DND-41 (cell line): ENCODE measurements at regions not wholly inside any gene's neighbourhood (a gene's known extent, or its start where the extent isn't known, plus 50 kb on each side); places are given as distances from the start of the nearest gene placed in this dataset.

ENCODE experiments used
- ATAC-seq: fragments of 200-7000 bp; cut with Tn5 transposase; 3 replicates; pipeline ENCODE4 v1.9.1; 2021; ENCODE audit warnings: low read depth; ENCODE audit not compliant: insufficient read depth
- DNase-seq: peaks from one replicate; pipeline ENCODE4 v3.0.0-alpha.2; 2020
- H2AFZ ChIP-seq: 2 replicates; pipeline ENCODE4 v1.6.0; 2012; ENCODE audit warnings: low read depth, low read length
- H3K27ac ChIP-seq: 2 replicates; pipeline ENCODE4 v1.5.1; 2012; ENCODE audit warnings: low read length, inconsistent platforms
- H3K27me3 ChIP-seq: fragments of 200-600 bp; sonication (generic); 2 replicates; pipeline ENCODE4 v1.6.0; 2012; ENCODE audit warnings: low read length, mild to moderate bottlenecking, inconsistent platforms; ENCODE audit not compliant: insufficient read depth, poor library complexity
- H3K36me3 ChIP-seq: 2 replicates; pipeline ENCODE4 v1.5.1; 2012; ENCODE audit warnings: low read length, inconsistent platforms; ENCODE audit not compliant: insufficient read depth
- H3K4me1 ChIP-seq: 2 replicates; pipeline ENCODE4 v1.5.1; 2012; ENCODE audit warnings: mild to moderate bottlenecking, low read length; ENCODE audit not compliant: insufficient read depth
- H3K4me2 ChIP-seq: 2 replicates; pipeline ENCODE4 v1.6.0; 2012; ENCODE audit warnings: mild to moderate bottlenecking, moderate library complexity, low read length, inconsistent platforms; ENCODE audit not compliant: insufficient read depth
- H3K4me3 ChIP-seq, 2 experiments: fragments of 200-600 bp in 1 of 2; shearing (Covaris generic) in 1 of 2; 2 replicates each; pipeline ENCODE4 v1.5.1; 2012 to 2016; ENCODE audit warnings: inconsistent platforms in 2 of 2, low read length in 2 of 2, mild to moderate bottlenecking in 2 of 2, low read depth in 1 of 2, moderate library complexity in 1 of 2
- H3K79me2 ChIP-seq: 2 replicates; pipeline ENCODE4 v1.6.0; 2012; ENCODE audit warnings: low read length, inconsistent platforms; ENCODE audit not compliant: insufficient read depth
- H3K9ac ChIP-seq: 2 replicates; pipeline ENCODE4 v1.6.0; 2012; ENCODE audit warnings: low read depth, mild to moderate bottlenecking, inconsistent platforms, low read length, moderate library complexity
- H3K9me3 ChIP-seq: 2 replicates; pipeline ENCODE4 v1.5.1; 2012; ENCODE audit warnings: low read length, moderate library complexity, mild to moderate bottlenecking, inconsistent platforms; ENCODE audit not compliant: insufficient read depth, severe bottlenecking
- H4K20me1 ChIP-seq: 2 replicates; pipeline ENCODE4 v1.6.0; 2012; ENCODE audit warnings: low read length; ENCODE audit not compliant: insufficient read depth
- EZH2 ChIP-seq: IDR thresholded peaks from 3 replicates; pipeline ENCODE4 v1.6.1; 2012; ENCODE audit warnings: borderline replicate concordance, low read depth, mild to moderate bottlenecking, moderate library complexity, low read length, inconsistent platforms; ENCODE audit not compliant: severe bottlenecking
- TF ChIP-seq, protein P1 (sequence below): IDR thresholded peaks from 2 replicates; pipeline ENCODE4 v1.5.1; 2012; ENCODE audit warnings: borderline replicate concordance, low read length, moderate library complexity, mild to moderate bottlenecking; ENCODE audit not compliant: poor library complexity, severe bottlenecking; ENCODE audit errors: extremely low read depth

GRCh38 chr18:34283506-34283905, 58.8 kb upstream of the NOL4 start:
- DNase-seq (no peak), ATAC-seq (no peak)
- Histone ChIP-seq H3K4me3 (no peak overlapping the region), H4K20me1 (no peaks in the 10 kb centered on the region), H3K79me2 (no peaks in the 10 kb centered on the region), H3K4me1 (no peaks in the 10 kb centered on the region), H3K9me3 (no peaks in the 10 kb centered on the region), H3K4me2 (no peak overlapping the region), H2AFZ (no peak overlapping the region), H3K36me3 (no peaks in the 10 kb centered on the region), H3K27me3 (no peaks in the 10 kb centered on the region), H3K27ac (no peak overlapping the region), H3K9ac (no peak overlapping the region)
- TF ChIP-seq EZH2, result no peak
- TF ChIP-seq, protein P1, sequence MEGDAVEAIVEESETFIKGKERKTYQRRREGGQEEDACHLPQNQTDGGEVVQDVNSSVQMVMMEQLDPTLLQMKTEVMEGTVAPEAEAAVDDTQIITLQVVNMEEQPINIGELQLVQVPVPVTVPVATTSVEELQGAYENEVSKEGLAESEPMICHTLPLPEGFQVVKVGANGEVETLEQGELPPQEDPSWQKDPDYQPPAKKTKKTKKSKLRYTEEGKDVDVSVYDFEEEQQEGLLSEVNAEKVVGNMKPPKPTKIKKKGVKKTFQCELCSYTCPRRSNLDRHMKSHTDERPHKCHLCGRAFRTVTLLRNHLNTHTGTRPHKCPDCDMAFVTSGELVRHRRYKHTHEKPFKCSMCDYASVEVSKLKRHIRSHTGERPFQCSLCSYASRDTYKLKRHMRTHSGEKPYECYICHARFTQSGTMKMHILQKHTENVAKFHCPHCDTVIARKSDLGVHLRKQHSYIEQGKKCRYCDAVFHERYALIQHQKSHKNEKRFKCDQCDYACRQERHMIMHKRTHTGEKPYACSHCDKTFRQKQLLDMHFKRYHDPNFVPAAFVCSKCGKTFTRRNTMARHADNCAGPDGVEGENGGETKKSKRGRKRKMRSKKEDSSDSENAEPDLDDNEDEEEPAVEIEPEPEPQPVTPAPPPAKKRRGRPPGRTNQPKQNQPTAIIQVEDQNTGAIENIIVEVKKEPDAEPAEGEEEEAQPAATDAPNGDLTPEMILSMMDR, result no peak

DNA sequence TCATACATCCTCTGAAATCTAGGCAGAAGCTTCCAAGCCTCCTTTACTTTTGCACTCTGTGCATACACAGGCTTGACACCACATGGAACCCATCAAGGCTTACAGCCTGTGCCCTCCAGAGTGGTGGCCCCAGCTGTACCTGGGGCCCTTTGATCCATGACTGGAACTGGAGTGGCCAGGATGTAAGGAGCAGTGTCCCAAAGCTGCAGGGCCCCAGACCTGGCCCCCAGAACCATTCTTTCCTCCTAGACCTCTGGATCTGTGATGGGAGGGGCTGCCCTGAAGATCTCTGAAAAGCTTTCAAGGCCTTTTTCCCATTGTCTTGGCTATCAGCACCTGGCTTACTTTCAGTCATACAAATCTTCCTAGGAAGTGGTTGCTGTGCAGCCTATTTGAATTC, 63.1 kb upstream of the NOL4 start:
- Histone ChIP-seq H3K4me1 (no peaks in the 10 kb centered on the region), H3K79me2 (no peaks in the 10 kb centered on the region), H3K9ac (no peak overlapping the region), H3K4me2 (no peak overlapping the region), H3K27ac (no peak overlapping the region), H3K9me3 (no peaks in the 10 kb centered on the region), H2AFZ (no peak overlapping the region), H4K20me1 (no peaks in the 10 kb centered on the region), H3K4me3 (no peak overlapping the region), H3K36me3 (no peaks in the 10 kb centered on the region), H3K27me3 (no peaks in the 10 kb centered on the region)
- TF ChIP-seq EZH2, result no peak
- TF ChIP-seq, protein P1, result no peak
- no peak for ATAC-seq
- no peak for DNase-seq

DNA sequence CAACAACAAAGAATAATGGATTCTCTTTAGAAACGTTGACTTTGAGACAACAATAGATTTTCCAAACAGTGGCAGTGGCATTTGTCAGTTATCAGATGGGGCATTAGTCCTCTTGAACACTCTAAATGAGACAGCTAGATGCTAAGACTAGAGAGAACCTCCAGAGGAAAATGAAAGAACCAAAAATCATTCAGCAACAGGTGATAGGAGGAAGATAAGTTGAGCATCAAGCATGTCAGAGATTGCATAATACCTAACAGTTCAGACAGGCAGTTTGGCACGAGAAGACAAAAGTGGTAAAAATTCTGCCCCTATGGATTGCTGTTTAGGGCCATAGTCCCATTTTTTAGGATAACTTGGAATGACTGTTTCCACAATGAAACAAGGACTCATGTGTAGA, 67.9 kb upstream of the NOL4 start:
- no peak overlapping the region for H3K9ac ChIP-seq
- no peaks in the 10 kb centered on the region for H3K27me3 ChIP-seq
- no peak overlapping the region for H3K27ac ChIP-seq
- no peak for TF ChIP-seq EZH2
- TF ChIP-seq, protein P1, result no peak
- DNase-seq (no peak), ATAC-seq (no peak)
- no peak overlapping the region for H3K4me3 ChIP-seq
- no peak overlapping the region for H2AFZ ChIP-seq
- H3K79me2 ChIP-seq, result no peaks in the 10 kb centered on the region
- no peaks in the 10 kb centered on the region for H3K36me3 ChIP-seq
- H4K20me1 ChIP-seq, result no peaks in the 10 kb centered on the region
- H3K4me2 ChIP-seq, result no peak overlapping the region
- H3K9me3 ChIP-seq, result no peaks in the 10 kb centered on the region
- no peaks in the 10 kb centered on the region for H3K4me1 ChIP-seq

- H2AFZ ChIP-seq, result no peak overlapping the region
- no peak overlapping the region for H3K9ac ChIP-seq
- no peak for DNase-seq
- no peaks in the 10 kb centered on the region for H3K4me1 ChIP-seq
- H3K9me3 ChIP-seq, result no peaks in the 10 kb centered on the region
- H3K79me2 ChIP-seq, result no peaks in the 10 kb centered on the region
- no peak overlapping the region for H3K4me2 ChIP-seq
- no peaks in the 10 kb centered on the region for H3K36me3 ChIP-seq
- H3K27ac ChIP-seq, result no peak overlapping the region
- H4K20me1 ChIP-seq, result no peaks in the 10 kb centered on the region
- H3K4me3 ChIP-seq, result no peak overlapping the region
- no peaks in the 10 kb centered on the region for H3K27me3 ChIP-seq
- ATAC-seq, result no peak
- TF ChIP-seq, protein P1, result no peak
- no peak for TF ChIP-seq EZH2
Measured at GRCh38 chr18:34297287-34297686, 72.6 kb upstream of the NOL4 start.
